ENCODE measurements at regions not wholly inside any gene's neighbourhood (a gene's known extent, or its start where the extent isn't known, plus 50 kb on each side); places are given as distances from the start of the nearest gene placed in this dataset.

DNA sequence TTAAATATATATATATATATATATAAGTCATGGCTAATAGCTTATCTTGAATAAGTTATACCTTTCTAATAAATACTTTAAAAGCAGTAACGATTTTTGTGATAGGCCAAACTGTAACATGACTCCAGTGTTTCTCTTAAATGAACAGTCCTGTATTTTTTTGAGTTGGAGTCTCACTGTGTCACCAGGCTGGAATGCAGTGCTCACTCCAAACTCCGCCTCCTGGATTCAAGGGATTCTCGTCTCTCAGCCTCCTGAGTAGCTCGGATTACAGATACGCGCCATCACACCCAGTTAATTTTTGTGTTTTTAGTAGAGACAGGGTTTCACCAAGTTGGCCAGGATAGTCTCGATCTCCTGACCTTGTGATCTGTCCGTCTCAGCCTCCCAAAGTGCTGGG, 814.2 kb upstream of the SLITRK5 start:
- TF ChIP-seq EP300 (IDR thresholded peaks at IDR 0.05) (no peak), POLR2A (IDR thresholded peaks at IDR 0.05) (no peak)
- TF ChIP-seq, protein P1, sequence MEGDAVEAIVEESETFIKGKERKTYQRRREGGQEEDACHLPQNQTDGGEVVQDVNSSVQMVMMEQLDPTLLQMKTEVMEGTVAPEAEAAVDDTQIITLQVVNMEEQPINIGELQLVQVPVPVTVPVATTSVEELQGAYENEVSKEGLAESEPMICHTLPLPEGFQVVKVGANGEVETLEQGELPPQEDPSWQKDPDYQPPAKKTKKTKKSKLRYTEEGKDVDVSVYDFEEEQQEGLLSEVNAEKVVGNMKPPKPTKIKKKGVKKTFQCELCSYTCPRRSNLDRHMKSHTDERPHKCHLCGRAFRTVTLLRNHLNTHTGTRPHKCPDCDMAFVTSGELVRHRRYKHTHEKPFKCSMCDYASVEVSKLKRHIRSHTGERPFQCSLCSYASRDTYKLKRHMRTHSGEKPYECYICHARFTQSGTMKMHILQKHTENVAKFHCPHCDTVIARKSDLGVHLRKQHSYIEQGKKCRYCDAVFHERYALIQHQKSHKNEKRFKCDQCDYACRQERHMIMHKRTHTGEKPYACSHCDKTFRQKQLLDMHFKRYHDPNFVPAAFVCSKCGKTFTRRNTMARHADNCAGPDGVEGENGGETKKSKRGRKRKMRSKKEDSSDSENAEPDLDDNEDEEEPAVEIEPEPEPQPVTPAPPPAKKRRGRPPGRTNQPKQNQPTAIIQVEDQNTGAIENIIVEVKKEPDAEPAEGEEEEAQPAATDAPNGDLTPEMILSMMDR (IDR thresholded peaks at IDR 0.05), result no peak
- Histone ChIP-seq H3K36me3 (no peaks in the 10 kb centered on the region), H3K27me3 (no peaks in the 10 kb centered on the region), H3K9me3 (no peaks in the 10 kb centered on the region), H3K27ac (no peak overlapping the region), H3K4me3 (no peak overlapping the region), H3K4me1 (ENCODE audit: insufficient read depth) (no peaks in the 10 kb centered on the region)
- intact Hi-C loops (cut with DNase I), result no loop called here
- WGBS, 3 donors, result 72 to 80% (median 74%) methylated on average over 8 of the region's 8 CpGs
- DNase-seq, result no peak

DNA sequence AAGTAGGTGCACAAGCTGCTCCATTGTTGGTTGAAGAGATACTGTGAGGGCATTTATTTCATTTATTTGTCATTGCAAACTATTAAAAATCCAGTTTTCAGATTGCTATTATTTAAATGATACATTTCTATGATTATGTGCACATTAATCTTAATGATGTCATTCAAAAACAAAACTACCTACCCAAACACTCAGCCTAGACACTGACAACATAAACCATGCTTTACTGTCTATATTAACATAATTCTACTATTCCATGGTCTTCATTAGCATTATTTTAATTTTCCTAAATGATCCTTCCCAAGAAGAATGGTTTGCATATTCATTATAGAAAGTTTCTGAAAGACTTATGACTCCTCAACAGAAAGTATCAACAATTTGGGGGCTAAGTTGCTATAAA, 813.0 kb upstream of the SLITRK5 start:
- Histone ChIP-seq H3K27ac (no peak overlapping the region), H3K4me1 (ENCODE audit: insufficient read depth) (no peaks in the 10 kb centered on the region), H3K9me3 (no peaks in the 10 kb centered on the region), H3K27me3 (no peaks in the 10 kb centered on the region), H3K4me3 (no peak overlapping the region), H3K36me3 (no peaks in the 10 kb centered on the region)
- no peak for DNase-seq
- intact Hi-C loops (cut with DNase I), result no loop called here
- TF ChIP-seq POLR2A (IDR thresholded peaks at IDR 0.05) (no peak), EP300 (IDR thresholded peaks at IDR 0.05) (no peak)
- TF ChIP-seq, protein P1 (IDR thresholded peaks at IDR 0.05), result no peak

DNA sequence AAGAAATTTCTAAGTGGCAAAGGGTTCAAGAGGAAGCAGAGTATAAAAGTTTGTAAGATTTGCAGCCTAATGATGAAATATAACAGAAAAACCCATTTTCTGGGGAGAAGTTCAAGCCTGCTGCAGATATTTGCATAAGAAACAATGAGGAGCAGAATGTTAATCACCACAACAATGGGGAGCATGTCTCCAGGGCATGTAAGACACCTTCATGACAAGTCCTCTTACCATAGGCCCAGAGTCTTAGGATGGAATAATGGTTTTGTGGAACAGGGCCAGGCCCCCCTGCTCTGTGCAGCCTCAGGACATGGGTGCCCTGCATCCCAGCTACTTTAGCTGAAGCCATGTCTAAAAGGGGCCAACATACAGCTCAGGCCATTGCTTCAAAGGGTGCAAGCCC, 809.0 kb upstream of the SLITRK5 start:
- Histone ChIP-seq H3K4me3 (no peak overlapping the region), H3K9me3 (no peaks in the 10 kb centered on the region), H3K36me3 (no peaks in the 10 kb centered on the region), H3K27ac (no peak overlapping the region), H3K27me3 (no peaks in the 10 kb centered on the region), H3K4me1 (ENCODE audit: insufficient read depth) (no peaks in the 10 kb centered on the region)
- intact Hi-C loops (cut with DNase I), result no loop called here
- TF ChIP-seq EP300 (IDR thresholded peaks at IDR 0.05), result no peak
- TF ChIP-seq POLR2A (IDR thresholded peaks at IDR 0.05), result no peak
- TF ChIP-seq, protein P1 (IDR thresholded peaks at IDR 0.05), result no peak
- DNase-seq, result no peak

DNA sequence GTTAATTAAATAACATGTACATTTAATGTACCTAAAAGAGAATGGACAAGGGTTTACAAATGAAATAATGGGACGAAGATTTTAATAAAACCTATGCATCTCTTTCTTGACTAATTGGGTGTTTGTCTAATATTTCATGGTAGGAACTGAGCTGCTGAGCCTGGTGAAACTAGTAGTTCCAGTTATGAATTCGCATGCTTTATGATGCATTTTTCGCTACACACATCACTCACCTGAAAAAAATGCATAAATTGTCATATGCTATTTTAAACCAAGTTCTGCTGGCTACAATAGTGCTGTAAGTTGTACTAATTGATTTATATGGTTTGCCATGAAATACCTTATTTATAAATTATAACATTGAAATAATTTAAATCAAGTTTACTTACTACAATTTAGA, 806.8 kb upstream of the SLITRK5 start:
- no peaks in the 10 kb centered on the region for H3K4me1 ChIP-seq (ENCODE audit: insufficient read depth)
- no peaks in the 10 kb centered on the region for H3K36me3 ChIP-seq
- H3K4me3 ChIP-seq, result no peak overlapping the region
- no peak overlapping the region for H3K27ac ChIP-seq
- no peak for DNase-seq
- H3K27me3 ChIP-seq, result no peaks in the 10 kb centered on the region
- H3K9me3 ChIP-seq, result no peaks in the 10 kb centered on the region
- intact Hi-C loops (cut with DNase I), result no loop called here
- no peak for TF ChIP-seq EP300 (IDR thresholded peaks at IDR 0.05)
- TF ChIP-seq POLR2A (IDR thresholded peaks at IDR 0.05), result no peak
- TF ChIP-seq, protein P1 (IDR thresholded peaks at IDR 0.05), result no peak
- 84 to 95% (median 91%) methylated on average over 3 of the region's 3 CpGs for WGBS, 3 donors

DNA sequence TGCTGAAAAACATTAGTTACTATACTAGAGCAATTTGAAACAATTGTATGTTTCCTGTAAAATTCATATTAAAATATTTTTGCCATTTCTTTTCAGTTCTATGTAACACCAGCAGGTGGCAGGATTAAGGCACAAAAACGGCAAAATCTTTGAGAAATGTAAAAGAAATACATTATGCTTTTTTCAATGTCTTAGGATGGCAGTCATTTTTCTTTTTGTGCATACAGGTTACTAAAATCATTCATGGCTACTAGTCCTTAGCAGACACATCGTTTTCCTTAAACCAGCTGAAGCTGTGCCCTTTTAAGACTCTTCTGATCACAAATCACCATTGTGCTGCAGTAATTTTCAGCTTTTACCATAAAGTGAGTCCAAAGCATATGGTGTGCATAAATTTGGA, 800.7 kb upstream of the SLITRK5 start:
- 1 to 3% (median 1%) methylated on average over 2 of the region's 2 CpGs for WGBS, 3 donors
- intact Hi-C loops (cut with DNase I), result no loop called here
- DNase-seq, result no peak
- no peak overlapping the region for H3K27ac ChIP-seq
- H3K36me3 ChIP-seq, result no peaks in the 10 kb centered on the region
- H3K9me3 ChIP-seq, result no peaks in the 10 kb centered on the region
- H3K27me3 ChIP-seq, result no peaks in the 10 kb centered on the region
- no peaks in the 10 kb centered on the region for H3K4me1 ChIP-seq (ENCODE audit: insufficient read depth)
- TF ChIP-seq POLR2A (IDR thresholded peaks at IDR 0.05), result no peak
- TF ChIP-seq, protein P1 (IDR thresholded peaks at IDR 0.05), result no peak
- no peak for TF ChIP-seq EP300 (IDR thresholded peaks at IDR 0.05)
- H3K4me3 ChIP-seq, result no peak overlapping the region

Measured in ovary (tissue), 7 donors.